Ovary (tissue), 1 donor: ENCODE measurements at regions not wholly inside any gene's neighbourhood (a gene's known extent, or its start where the extent isn't known, plus 50 kb on each side); places are given as distances from the start of the nearest gene placed in this dataset.

ENCODE experiments used
- EP300 ChIP-seq: sonication (generic); formaldehyde crosslinking; IDR thresholded peaks from one replicate; pipeline ENCODE4 v1.6.1; 2017; ENCODE audit warnings: antibody characterized with exemption
- POLR2A ChIP-seq: fragments of 450-650 bp; IDR thresholded peaks from one replicate; pipeline ENCODE4 v1.6.1; 2017; ENCODE audit warnings: antibody characterized with exemption, mild to moderate bottlenecking, moderate library complexity

DNA sequence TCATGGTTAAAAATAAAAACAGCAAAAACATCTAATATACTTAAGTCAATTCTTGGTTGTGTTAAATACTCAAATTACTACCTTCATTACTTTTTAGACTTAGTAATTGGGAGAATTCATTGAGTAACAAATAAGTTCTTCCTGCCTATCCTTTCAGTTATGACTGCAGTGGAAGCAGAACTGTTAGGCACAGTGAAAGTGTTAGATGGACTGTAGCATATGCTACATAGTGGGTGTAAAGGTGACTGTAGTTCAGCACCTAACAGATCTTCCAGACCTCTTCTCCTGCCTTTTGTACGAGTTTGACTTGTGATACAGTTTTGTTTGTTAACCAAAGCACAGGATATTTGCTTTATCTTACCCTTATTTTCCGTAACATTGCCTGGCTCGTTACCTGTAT is 143.4 kb downstream of the KDM5D start:
- TF ChIP-seq POLR2A (no peak), EP300 (no peak)
